ENCODE measurements at regions not wholly inside any gene's neighbourhood (a gene's known extent, or its start where the extent isn't known, plus 50 kb on each side); places are given as distances from the start of the nearest gene placed in this dataset.

DNA sequence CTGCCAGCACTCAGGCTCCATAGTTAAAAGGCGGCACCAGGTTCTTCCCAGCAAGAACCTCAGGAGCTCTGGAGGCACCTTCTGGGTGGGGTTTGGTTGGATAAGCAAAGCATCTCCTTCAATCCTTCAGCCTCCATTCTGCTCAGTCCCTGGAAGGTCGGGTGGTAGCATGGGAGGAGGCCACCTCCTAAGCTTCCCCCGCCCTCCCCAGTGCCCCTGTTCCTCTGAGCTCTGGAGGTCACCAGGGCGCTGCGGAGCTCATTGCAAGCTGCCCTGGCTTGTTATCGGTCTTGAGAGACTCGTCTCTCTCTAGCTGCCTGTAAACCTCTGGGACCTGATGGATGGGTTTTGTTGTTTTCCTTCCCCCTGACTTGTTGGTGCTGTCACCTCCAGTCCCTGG, 124.8 kb downstream of the RPLP1 start:
- no peak for DNase-seq

DNA sequence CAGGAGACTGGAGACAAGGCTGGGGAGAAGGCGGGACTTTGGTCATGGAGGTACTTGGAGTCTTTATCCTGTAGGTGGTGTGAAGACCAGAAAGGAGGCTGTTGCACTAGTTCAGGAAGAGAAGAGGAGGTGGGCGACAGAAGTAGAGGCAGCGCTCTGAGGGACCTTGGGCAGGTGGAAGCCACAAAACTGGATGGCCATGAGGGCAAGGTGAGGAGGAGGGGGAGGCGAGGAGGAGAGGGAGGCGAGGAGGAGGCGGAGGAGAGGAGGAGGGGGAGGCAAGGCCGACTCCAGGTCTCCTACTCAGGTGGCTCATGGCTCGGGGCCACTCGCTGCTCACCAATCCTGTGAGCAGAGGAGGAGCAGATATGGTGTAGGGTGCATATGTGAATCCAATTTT, 125.6 kb downstream of the RPLP1 start:
- no peak for DNase-seq

DNA sequence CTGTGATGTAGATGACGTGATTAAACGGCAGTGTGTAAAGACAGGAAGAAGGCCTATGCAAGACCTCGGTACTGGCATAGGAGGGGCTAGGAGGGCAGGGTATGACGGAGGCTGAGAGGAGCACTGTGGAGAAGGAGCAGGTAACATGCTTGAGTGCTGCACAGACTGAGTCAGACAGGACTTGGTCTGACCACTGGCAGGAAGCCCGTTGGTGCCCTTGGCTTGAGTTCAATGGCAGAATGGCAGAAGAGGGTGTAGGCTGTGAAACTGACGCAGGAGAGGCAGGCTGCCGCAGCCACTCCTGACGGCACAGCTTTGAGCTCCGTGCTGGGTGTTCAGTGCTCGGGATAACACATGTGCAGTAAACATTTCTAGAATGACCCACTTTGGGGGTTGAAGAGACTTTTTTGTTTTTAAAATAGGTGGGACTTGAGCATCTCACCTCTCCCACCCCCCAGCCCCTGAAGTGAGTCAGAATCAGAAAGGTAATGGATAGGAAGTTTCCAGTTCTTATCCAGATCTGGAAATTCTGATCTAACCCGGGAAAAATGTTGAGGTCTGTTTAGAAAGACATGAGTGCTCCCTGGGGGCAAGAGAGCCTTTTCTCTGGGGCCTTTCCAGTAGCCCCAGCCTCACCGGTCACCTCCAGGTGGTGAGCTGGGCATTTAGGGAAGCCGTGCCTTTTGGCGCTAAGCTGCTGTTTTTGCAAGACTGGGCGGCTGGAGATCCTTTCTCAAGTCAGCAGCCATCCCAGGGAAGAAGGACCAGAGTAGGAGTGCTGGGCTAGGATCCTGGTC, 126.4 kb downstream of the RPLP1 start:
- DNase-seq: peak; percentile 9

DNA sequence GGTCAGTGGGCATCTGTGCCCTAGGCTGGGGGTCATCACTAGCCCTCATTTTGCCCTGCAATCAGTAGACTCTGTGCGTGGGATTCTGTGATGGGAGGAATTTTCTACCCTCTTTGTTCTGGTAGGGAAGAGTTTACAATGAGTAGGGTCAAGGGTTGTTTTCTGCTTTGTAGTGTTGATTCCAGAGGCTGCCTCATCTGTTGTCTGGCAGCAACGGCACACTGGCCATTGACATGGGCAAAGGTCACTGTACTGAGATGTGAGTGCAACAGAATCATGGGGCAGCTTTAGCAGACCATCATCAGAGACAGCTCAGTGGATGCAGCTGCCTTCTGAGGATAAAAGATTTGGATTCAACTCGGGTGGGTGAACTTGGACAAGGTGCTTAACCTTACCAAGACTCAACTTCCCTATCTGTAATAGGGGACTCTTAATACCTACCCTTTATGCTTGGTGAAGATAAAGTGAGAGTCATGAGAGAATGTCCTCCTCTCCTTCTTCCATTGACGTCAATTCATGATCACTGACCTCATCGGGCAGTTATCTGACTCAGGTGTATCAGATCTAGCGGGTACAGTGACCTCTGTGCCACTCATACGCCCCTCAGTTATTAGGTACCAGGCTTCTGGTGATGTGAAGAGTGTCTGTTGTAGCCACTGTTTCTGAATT, 127.5 kb downstream of the RPLP1 start:
- no peak for DNase-seq

DNA sequence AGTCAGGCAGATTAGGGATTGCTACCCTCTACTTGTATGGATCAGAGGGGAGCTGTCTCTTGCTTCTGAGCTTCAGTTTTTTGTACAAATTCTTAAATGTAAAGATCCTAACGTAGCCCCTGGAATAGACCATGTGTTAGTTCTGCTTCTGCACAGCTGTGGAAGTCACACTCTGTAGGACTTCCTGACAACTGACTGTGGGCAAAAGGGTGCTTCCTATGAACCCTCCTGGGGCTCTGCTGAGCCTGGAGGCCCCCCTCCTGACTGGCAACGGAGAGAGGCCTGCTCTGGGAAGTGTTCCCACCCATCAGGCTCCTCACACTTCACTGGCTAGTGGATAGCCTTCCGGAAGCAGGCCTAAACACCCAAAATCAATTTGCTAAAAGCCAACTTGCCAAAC, 131.0 kb downstream of the RPLP1 start:
- DNase-seq: no peak

DNA sequence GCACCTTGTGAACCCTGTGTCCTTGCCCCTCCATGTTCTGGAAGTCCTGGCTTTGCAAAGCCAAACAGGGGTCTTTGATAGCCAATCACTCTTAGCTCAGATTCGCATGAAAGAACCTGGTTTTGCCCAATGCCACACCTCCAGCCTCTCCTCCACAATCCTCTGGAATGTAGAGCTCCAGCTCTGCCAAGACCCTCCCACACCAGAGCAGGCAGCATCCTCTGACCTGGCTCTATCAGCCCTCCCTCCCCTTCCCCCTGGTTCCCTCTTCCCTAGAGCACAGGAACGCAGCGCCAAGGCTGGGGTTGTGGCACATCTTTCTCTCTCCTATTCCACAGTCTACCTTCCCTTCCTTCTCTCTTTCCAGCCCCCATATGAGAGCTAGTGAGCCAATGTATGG, 133.3 kb downstream of the RPLP1 start:
- no peak for DNase-seq

DNA sequence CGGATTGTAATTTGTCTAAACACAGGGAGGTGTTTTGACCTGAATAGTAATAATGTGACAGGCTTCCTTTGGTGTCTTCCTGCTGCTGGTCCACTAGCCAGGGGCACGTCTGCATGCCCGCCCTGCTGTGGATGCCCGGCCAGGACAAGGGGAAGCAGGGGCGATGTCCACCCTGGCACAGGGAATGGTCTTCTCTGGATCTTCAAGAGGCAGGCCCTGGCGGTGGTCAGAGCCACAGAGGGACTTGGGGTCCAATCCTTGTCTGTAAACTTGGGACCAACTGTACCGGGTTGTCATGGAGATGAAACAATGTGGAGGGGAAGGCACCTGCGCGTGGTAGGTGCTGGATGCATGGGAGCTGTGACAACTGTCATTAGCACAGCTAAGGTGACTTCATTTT, 134.1 kb downstream of the RPLP1 start:
- no peak for DNase-seq

DNA sequence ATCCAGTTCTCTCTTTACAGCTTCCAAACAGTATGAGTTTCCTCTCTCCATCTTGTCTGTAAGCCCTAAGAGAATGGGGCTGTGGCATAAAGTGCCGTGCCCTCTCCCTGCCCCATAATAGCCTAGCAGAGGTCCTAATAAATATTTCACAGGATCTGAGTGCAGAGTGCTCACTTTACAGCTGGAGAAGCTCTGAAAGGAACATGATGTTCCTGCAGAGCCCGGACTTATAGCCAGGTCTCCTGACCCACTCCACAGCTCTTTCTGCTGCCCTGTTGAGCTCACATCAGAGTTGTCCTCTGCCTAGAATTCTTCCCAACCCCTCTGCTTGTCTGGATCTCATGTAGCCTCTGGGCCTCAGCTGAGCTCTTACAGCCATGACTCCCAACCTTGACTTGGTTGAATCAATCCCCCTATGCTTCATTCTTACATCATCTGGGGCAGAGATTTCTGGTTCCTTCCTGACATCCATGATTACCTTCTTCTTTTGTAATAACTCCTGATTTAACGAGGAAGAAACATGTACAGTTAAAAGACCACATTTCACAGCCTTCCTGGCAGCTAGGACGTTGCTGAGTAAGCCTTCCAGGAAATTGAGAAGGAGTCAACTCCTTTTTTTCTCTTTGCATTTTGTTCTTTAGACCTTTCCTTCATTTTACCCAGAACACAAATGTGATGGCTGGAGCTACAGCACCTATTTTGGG, 135.3 kb downstream of the RPLP1 start:
- DNase-seq: no peak

- DNase-seq: no peak
Observed at GRCh38 chr15:69590201-69590710, 137.6 kb downstream of the RPLP1 start.

DNA sequence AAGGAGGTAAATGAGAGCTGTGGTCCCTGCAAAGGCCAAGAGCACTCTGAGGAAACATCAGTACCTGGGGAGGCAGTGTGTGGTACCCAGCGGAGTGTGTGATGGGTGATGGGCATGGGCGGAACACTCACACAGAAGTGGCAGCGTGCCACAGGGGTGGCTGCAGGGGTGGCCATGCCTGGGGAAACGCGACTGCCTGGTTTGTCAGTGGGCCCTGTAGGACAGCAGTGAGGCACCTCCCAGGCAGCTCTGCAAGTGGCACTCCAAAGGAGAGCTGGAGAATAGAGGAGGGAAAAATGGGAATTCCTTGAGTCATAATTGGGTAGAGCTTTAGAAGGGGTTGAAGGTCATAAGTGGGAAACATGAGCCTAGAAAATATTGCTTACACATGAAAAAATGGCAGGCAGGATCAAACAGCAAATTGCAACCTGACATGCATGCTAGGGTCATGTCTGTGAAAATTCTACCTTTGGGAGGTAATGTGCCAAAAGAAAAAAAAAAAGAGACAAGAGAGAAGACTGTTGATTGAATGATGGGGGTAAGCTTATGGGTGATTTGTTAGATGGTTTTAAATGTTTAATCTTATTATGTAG, 138.4 kb downstream of the RPLP1 start:
- DNase-seq: no peak

DNA sequence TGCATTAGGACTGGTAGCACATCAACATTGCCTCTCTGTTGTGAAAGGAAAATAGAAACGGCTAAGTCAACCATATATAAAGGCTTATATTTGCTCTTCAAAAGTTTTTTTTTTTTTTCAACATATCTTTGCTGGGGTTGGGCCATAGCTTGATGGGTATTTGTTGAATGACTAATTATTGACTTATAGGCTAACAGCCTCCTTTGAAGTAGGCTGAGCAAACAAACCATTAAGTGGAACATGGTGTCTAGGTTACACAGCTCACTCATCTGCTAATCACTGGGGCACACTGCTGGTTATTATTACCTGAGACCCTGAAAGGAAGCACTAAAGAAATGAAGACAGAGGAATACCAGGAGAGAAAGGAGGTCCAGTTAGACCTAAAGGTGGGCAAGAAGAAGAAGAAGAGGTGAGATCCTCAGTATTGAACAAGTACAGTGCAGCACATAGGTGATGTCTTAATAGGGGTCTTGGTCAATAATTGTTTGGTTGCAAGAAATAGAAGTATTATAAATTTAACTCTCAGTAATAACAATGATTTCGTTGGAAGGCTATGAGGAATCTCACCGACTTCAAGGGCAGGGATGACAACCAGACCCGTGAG, 139.4 kb downstream of the RPLP1 start:
- peak; percentile 10 for DNase-seq

DNA sequence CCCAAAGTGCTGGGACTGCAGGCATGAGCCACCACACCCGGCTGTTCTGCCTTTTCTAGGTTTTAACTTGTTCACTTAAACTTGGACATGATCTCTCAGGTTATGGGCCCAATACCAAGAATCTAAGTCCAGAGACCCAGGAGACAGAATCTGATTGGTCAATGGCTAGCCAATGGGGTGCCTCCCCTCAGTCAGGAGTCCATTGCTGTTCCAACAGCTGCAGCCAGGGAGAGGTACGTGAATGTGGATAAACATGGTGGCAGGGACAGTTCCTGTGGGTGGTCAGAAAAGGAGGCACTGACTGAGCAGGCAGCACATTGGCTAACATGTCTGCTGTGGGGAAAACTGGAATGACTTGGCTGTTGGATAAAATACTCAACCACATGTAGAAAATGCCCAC, 140.3 kb downstream of the RPLP1 start:
- no peak for DNase-seq

GRCh38 chr15:69593488-69593887, 140.9 kb downstream of the RPLP1 start:
- no peak for DNase-seq

DNA sequence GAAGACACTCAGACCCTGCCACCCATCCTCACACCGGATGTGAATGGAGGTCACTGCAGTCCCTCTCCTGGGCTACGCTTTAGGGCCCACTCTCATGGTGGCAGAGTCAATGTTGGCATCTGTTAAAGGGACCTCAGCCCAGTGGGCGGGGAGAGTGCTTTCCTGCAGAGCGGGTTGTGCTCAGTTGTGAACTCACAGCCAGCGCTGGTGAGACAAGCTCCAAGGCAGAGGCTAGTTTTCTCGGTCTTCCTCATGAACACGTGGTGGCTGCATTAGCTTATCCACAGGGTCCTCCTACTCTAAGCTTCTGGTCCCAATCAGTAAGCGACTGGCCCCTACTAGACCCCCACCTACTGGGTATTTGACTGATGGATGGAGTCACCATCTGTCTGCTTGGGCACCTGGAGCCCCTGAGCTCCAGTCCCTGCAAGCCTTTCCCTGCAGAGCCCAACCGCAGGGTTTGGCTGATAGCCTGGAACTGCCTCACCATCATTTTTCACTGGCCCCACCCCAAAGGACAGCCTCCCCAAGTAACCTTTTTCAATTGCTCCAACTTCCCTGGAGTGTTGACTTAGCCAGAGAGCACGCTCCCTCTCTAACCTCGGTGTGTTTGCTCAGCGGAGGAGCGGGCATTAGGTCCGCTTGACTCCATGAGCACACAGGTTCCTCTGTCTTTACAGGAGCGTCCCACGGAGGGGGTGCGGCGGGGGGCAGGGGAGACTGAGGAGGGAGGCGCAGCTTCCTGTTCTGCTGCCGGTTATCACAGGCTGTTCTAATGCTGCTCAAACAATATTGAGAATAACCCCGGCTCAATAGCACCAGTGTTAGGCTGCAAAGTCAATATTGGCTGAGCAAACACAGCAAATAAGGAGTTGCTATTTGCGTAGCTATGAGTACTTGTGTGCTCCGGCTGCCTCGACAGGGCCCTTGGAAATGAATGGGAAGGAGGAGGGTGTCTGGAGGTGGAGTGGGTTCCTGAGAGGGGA, 141.7 kb downstream of the RPLP1 start:
- peak; percentile 49 for DNase-seq

DNA sequence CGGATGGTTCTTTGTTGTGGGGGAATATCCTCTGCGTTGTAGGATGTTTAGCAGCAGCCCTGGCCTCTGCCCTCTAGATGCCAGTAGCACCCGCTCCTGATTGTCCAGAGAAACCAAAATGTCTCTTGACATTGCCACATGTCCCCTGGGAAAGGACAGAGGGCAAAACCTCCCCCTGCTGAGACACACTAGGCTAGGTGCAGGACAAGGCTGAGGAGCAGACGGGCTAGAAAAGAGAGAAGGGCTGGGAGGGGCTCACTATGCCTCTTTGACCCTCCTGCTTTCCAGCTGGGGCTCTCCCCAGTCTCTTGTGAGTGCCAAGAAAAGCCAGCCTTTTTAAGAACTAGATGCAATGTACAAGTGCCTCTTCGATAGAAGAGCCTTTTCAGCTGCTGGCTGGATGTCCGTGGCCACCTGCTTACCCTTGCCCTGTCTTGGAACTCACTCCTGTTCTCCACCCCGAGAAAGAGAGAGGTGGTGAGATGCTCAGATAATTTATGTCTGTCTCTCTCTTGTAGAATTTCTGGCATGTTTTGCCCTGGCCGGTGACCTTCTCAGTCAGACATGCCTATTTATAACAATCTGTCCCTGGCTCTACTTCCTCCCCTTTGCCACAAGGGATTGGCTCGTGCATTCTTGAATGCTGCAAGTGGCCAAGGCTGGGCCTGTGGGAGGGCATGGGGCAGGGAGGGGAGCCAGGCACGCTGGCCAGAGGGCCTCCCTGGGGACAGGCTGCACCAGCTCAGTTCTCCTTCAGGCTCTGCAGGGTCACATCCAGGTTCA, 142.6 kb downstream of the RPLP1 start:
- peak; percentile 38 for DNase-seq

DNA sequence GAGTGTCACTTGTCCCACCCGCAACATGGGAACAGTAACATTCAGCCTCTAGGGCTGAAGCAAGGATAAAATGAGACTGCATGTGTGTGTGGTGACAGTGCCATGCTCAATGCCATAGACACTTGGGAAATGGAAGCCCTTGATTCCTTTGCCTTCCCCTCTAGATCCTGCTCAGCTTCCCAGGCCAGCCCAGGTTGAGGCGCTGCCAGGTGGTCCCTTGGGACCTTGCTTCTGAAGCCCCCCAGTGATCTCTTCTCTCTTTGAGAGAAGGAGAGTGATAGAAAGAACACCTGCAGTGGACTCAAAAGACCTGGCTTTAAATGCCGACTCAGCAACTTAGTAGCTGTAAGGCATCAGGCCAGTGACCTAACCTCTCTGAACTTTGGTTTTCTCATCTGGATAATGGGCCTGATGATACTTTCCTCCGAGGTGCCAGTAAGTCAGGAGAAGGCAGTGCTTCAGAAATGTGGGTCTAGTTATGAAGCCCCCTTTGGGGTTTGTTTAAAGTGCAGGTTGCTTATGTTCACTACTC, 144.5 kb downstream of the RPLP1 start:
- DNase-seq: no peak

GRCh38 chr15:69599271-69599670, 146.7 kb downstream of the RPLP1 start:
- DNase-seq: no peak

GRCh38 chr15:69600556-69601085, 148.0 kb downstream of the RPLP1 start:
- DNase-seq: no peak

DNA sequence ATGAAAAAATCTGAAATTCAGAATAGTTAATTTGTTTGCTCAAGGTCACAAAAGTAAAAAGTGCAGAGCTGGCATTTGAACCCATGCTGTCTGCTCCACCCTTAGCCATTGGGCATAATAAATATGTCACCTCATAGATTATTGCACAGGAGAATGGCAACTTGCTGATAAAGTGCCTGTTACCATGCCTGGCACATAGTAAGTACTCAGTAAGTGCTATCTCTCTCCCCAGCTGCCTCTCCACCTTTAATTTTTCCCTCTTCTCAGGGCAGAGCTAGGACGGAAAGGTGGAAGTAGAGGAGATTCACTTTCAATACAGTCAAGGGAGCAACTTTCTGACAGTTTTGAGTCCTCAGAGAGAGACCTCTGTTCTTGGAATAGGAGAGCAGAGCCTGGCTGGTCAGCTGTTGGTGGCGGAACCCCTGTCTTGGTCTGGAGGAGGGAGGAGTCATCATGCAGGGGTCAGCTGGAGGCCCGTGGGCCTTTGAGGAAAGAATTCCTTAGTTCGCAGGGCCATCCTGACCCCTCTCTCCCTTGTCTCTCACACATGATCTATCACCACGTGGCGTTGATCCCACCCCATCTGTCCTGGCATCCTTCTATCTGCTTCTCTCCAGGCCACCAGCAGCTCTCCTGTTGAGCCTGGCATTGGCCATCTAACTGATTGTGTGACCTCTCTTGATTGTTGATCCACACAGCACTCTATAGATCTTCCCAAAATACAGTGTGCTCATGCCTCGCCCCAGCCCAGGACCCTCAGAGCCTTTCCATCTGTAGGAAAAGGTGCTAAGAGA, 149.3 kb downstream of the RPLP1 start:
- DNase-seq: no peak
